Mucosa of descending colon (tissue), 3 donors: ENCODE measurements at regions not wholly inside any gene's neighbourhood (a gene's known extent, or its start where the extent isn't known, plus 50 kb on each side); places are given as distances from the start of the nearest gene placed in this dataset.

Experiments used
- ATAC-seq: fragments of 200-7000 bp; cut with Tn5 transposase; one replicate; pipeline ENCODE4 v1.9.1; 2020; ENCODE audit warnings: mild to moderate bottlenecking, moderate library complexity
- DNase-seq, 3 donors: peaks; one replicate each; pipeline ENCODE4 v3.0.0-alpha.2; 2020
- H3K36me3 ChIP-seq: fragments of 200-600 bp; one replicate; pipeline ENCODE4 v1.8.0; 2021; ENCODE audit warnings: low read depth, mild to moderate bottlenecking
- H3K4me1 ChIP-seq: fragments of 200-600 bp; one replicate; pipeline ENCODE4 v1.8.0; 2021; ENCODE audit warnings: low read depth, mild to moderate bottlenecking
- H3K4me3 ChIP-seq: fragments of 200-600 bp; one replicate; pipeline ENCODE4 v1.8.0; 2021; ENCODE audit warnings: mild to moderate bottlenecking
- H3K9me3 ChIP-seq: fragments of 200-600 bp; one replicate; pipeline ENCODE4 v1.8.0; 2021; ENCODE audit warnings: mild to moderate bottlenecking
- CTCF ChIP-seq: fragments of 200-600 bp; IDR thresholded peaks from one replicate; pipeline ENCODE4 v1.8.0; 2022; ENCODE audit warnings: antibody characterized with exemption, mild to moderate bottlenecking
- intact Hi-C, 2 donors: fragments of 100-400 bp; cut with DNase I in 1 of 2; cut with micrococcal nuclease in 1 of 2; formaldehyde crosslinking; loops; one replicate each; pipeline versions ENCODE4 v1.11.0 to v1.11.1; 2022; cut with DNase I, micrococcal nuclease
- donor health status: DM: no; HTN: no; CAD: no; lungs with moderate emphysema.
- donor health status: DM: no; HTN: no; CAD: no.
- donor health status: DM: no; HTN: yes; CAD: no.

- no peaks in the 10 kb centered on the region for H3K4me1 ChIP-seq
- no peaks in the 10 kb centered on the region for H3K9me3 ChIP-seq
- H3K4me3 ChIP-seq, result no peak overlapping the region
- H3K36me3 ChIP-seq, result no peaks in the 10 kb centered on the region
- ATAC-seq (no peak), DNase-seq (peak in 1 of 3 donors; percentile 34)
- no peak for TF ChIP-seq CTCF
- intact Hi-C loops, result no loop called here
Observed at GRCh38 chr22:49023161-49023878, 804.4 kb downstream of the BRD1 start.

GRCh38 chr22:49022816-49023160 is 804.9 kb downstream of the BRD1 start:
- no peaks in the 10 kb centered on the region for H3K36me3 ChIP-seq
- intact Hi-C loops, result no loop called here
- TF ChIP-seq CTCF, result no peak
- H3K4me3 ChIP-seq, result no peak overlapping the region
- peak in 1 of 3 donors; percentile 2 for DNase-seq
- no peaks in the 10 kb centered on the region for H3K4me1 ChIP-seq
- no peak for ATAC-seq
- H3K9me3 ChIP-seq, result no peaks in the 10 kb centered on the region

- peak in 1 of 3 donors; percentile 37 for DNase-seq
- no peak for ATAC-seq
- intact Hi-C loops, result no loop called here
Observed at GRCh38 chr22:49021926-49022815, 805.5 kb downstream of the BRD1 start.

GRCh38 chr22:49021131-49021925 is 806.3 kb downstream of the BRD1 start:
- no peak for TF ChIP-seq CTCF
- Histone ChIP-seq H3K36me3 (no peaks in the 10 kb centered on the region), H3K9me3 (no peaks in the 10 kb centered on the region), H3K4me3 (no peak overlapping the region), H3K4me1 (no peaks in the 10 kb centered on the region)
- peak in 1 of 3 donors; percentile 37 for DNase-seq
- ATAC-seq, result no peak
- intact Hi-C loops, result no loop called here

More at GRCh38 chr22:49021926-49022815, 805.5 kb downstream of the BRD1 start:
- no peaks in the 10 kb centered on the region for H3K9me3 ChIP-seq
- no peak overlapping the region for H3K4me3 ChIP-seq
- no peaks in the 10 kb centered on the region for H3K36me3 ChIP-seq
- no peaks in the 10 kb centered on the region for H3K4me1 ChIP-seq
- TF ChIP-seq CTCF, result no peak

- H3K4me1 ChIP-seq, result no peaks in the 10 kb centered on the region
- no peaks in the 10 kb centered on the region for H3K36me3 ChIP-seq
- ATAC-seq (no peak), DNase-seq (peak in 1 of 3 donors; percentile 14)
- intact Hi-C loops, result no loop called here
- H3K9me3 ChIP-seq, result no peaks in the 10 kb centered on the region
- TF ChIP-seq CTCF, result no peak
- no peak overlapping the region for H3K4me3 ChIP-seq
Observed at GRCh38 chr22:49019737-49020713, 807.6 kb downstream of the BRD1 start.
